Lower leg skin (tissue), 4 donors: ENCODE measurements at regions not wholly inside any gene's neighbourhood (a gene's known extent, or its start where the extent isn't known, plus 50 kb on each side); places are given as distances from the start of the nearest gene placed in this dataset.
A peak's percentile ranks its signal among the peaks of the same experiment; 100 is the strongest.

ENCODE experiments used
- DNase-seq, 2 donors: peaks; one replicate each; pipeline ENCODE4 v3.0.0-alpha.2; 2019; ENCODE audit warnings: low spot score in 2 of 2
- H3K4me3 ChIP-seq: fragments of 200-600 bp; sonication (generic); 2 replicates; pipeline ENCODE4 v1.5.1; 2017; ENCODE audit warnings: mild to moderate bottlenecking, low read depth; ENCODE audit not compliant: poor library complexity, severe bottlenecking
- POLR2A ChIP-seq, 2 donors: fragments of 450-650 bp; IDR thresholded peaks; one replicate each; pipeline ENCODE4 v1.6.1; 2016 to 2017; ENCODE audit warnings: antibody characterized with exemption in 2 of 2, mild to moderate bottlenecking in 1 of 2, moderate library complexity in 1 of 2
- WGBS, 2 donors: methylation state at CpG; one replicate each; pipeline ENCODE4 v1.1.5; 2018; 5-methylcytosine and 5-hydroxymethylcytosine counted together
- intact Hi-C: fragments of 100-400 bp; cut with DNase I; formaldehyde crosslinking; loops from one replicate; pipeline ENCODE4 v1.15.0; 2023; ENCODE audit warnings: low total_unique reads
- TF ChIP-seq, protein P1 (sequence below), 3 donors: fragments of 450-650 bp; IDR thresholded peaks; one replicate each; pipeline ENCODE4 v1.5.1; 2016; ENCODE audit warnings: antibody characterized with exemption in 3 of 3, mild to moderate bottlenecking in 3 of 3, moderate library complexity in 2 of 3

DNA sequence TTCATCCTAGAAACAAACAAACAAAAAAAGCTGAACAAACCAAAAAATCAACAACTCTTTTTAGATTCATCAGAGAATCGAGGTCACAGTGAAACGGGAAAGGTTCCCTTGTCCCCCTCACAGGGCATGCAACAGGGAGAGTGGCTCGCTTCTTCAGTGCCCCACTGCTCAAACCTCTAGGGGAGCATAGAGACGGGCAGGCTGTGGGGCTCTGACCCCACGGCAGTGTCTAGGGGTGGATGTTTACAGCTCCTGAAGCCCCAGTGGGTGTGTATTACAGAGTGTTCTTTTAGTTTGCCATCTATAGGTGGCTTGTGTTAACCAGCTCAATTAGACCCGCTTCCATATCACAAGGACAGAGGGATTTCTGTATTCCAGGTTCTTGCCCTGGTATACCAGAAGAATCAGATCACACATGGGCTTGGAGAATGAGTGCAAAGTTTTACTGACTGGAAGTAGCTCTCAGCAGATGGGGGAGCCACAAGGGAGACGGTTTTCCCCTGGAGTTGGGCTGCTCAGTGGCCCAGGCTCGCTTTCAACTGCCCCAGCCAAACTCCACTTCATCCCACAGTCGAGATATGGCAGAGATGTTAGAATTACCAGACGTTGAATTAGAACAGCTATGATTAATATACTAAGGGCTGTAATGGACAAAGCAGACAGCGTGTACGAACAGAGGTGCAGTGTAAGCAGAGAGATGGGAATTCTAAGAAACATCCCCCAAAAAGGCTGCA lies 192.6 kb upstream of the CST7 start:
- WGBS, 2 donors = 72 to 75% methylated on average over 12 of the region's 12 CpGs
- H3K4me3 ChIP-seq = no peak overlapping the region
- intact Hi-C loops = no loop called here
- TF ChIP-seq, protein P1, sequence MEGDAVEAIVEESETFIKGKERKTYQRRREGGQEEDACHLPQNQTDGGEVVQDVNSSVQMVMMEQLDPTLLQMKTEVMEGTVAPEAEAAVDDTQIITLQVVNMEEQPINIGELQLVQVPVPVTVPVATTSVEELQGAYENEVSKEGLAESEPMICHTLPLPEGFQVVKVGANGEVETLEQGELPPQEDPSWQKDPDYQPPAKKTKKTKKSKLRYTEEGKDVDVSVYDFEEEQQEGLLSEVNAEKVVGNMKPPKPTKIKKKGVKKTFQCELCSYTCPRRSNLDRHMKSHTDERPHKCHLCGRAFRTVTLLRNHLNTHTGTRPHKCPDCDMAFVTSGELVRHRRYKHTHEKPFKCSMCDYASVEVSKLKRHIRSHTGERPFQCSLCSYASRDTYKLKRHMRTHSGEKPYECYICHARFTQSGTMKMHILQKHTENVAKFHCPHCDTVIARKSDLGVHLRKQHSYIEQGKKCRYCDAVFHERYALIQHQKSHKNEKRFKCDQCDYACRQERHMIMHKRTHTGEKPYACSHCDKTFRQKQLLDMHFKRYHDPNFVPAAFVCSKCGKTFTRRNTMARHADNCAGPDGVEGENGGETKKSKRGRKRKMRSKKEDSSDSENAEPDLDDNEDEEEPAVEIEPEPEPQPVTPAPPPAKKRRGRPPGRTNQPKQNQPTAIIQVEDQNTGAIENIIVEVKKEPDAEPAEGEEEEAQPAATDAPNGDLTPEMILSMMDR (IDR thresholded peaks at IDR 0.05) = no peak
- peak in 1 of 2 donors; percentile 25 for DNase-seq

DNA sequence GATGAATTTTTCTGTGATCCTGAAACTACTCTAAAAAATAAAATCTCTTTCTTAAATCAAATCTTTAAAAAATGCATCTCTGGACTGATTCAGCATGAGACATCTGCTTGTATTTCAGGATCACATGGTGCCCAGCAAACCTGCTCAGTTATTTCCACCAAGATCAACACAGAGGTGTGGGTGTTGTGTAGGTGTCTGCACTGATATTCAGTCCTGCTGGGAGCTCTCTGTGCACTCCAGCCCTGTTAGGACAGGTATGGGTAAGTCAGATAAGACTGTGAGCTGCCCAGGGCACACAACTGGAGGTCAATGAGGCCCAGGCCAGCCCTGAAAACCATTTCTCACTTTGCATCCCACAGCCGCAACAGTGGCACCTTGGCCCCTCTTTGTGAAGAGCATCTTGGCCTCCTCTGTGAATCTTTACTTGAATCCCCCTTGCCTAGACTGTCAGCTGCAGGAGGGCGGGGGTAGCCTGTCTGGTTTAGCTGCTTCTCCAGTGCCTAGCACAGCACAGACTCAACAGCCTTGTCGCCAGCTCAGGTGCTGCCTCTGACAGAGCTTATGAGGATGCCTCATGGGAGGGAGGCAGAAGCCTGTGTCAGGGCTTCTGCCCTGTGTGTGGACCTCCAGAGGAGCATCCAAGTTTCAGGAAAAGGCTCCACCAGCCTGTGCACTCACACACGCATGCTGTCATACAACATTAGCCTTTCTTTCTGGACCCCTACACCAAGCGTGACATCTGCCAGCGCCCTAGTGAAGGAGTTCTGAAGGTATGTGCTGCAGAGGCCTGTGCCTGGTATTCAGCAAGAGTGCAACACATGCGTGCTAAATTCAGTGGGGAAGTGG lies 187.6 kb upstream of the CST7 start:
- H3K4me3 ChIP-seq = no peak overlapping the region
- TF ChIP-seq POLR2A (IDR thresholded peaks at IDR 0.05) = no peak
- TF ChIP-seq, protein P1 (IDR thresholded peaks at IDR 0.05) = no peak
- DNase-seq = peak in 1 of 2 donors; percentile 61
- WGBS, 2 donors = 93 to 99% methylated on average over 7 of the region's 7 CpGs
- intact Hi-C loops = no loop called here

DNA sequence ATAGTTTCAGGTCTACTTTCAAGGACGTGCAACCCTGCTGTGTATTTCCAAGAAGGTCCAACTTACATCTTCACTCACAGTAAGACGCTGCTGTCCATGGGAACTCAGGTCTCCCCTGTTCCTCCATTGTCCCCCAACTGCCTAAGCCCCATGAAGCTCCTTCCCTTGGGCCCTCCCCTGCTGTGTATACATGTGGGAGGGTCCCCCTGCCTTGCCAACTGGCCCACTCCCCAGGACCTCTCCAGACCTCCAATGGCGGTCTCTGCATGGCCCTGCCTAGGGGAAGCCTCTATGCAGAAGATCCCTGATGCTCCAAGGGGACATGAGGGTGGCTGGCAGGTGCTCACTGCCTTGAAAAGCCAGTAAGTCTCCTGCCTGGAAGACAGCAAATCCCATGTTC lies 186.7 kb upstream of the CST7 start:
- 80 to 91% methylated on average over 3 of the region's 3 CpGs for WGBS, 2 donors
- intact Hi-C loops = no loop called here
- H3K4me3 ChIP-seq = no peak overlapping the region
- peak in 1 of 2 donors; percentile 60 for DNase-seq
- TF ChIP-seq POLR2A (IDR thresholded peaks at IDR 0.05) = no peak
- TF ChIP-seq, protein P1 (IDR thresholded peaks at IDR 0.05) = no peak

DNA sequence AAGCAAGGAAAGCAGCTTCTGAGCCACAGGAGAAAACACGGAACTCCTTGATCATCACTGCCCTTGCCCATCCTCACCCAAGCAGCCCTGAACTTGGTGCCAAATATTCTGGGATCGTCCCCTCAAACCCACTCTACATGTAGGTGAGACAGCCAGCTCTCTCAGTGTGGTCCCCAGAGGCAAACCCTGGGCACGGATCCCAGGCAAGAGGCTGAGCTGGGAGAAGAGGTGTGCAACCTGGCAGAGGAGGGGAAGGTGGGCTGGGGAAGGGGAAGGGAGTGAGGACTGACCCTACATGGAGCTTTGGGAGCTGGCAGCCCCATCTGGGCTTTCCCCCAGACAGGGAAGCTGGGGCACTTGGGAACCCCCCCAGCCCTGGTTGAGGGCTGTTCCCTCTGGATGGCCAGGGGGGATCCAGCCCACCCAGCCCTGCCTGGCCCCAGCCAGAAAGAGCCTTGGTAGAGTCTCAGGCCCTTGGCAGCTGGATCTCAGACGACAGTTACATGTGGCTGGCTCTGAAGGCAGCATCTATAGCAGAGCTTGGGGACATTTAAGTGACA lies 186.2 kb upstream of the CST7 start:
- DNase-seq = peak in 1 of 2 donors; percentile 78
- intact Hi-C loops = no loop called here
- no peak overlapping the region for H3K4me3 ChIP-seq
- TF ChIP-seq, protein P1 (IDR thresholded peaks at IDR 0.05) = no peak
- no peak for TF ChIP-seq POLR2A (IDR thresholded peaks at IDR 0.05)
- WGBS, 2 donors = 51 to 57% methylated on average over 4 of the region's 4 CpGs

DNA sequence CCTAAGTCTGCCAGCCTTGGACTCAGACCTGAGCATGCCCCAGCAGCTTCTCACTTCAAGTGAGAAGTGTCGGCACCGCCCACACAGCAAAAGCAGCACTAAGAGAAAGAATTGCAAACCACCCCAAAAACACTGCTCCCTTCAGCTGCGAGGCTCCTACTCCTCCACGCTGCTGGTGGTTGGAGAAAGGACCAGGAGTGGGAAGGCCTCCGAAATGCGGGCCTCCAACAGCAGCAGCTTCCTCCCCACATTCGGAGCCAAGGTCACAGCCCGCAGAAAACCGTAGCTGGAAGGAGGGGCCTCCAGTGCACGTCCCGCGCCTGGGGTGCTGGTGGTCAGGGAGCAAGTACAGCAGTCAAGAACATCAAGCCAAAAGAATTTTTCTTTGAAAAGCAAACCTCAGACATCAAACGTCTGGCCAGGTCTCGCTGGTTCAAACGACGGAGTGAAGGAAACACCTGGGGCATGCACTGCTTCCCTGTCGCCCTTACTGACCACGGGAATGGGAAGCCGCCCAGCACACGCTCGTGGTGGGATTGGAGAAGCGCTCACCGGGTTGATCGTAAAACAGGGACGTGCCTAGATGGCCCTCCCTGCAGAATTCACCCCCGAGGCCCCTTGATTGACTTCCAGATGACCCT lies 185.6 kb upstream of the CST7 start:
- TF ChIP-seq, protein P1 (IDR thresholded peaks at IDR 0.05) = no peak
- TF ChIP-seq POLR2A (IDR thresholded peaks at IDR 0.05) = no peak
- 58 to 59% methylated on average over 25 to 26 of the region's 26 CpGs for WGBS, 2 donors
- DNase-seq = peak in 1 of 2 donors; percentile 80
- intact Hi-C loops = no loop called here
- H3K4me3 ChIP-seq = no peak overlapping the region
